ENCODE measurements at regions not wholly inside any gene's neighbourhood (a gene's known extent, or its start where the extent isn't known, plus 50 kb on each side); places are given as distances from the start of the nearest gene placed in this dataset.

GRCh38 chr2:199596549-199596948, 138.8 kb upstream of the SATB2 start:
- H3K4me3 ChIP-seq, result no peak overlapping the region
- no peaks in the 10 kb centered on the region for H3K27me3 ChIP-seq (ENCODE audit: insufficient read depth in 3 of 3, low read length in 2 of 3)
- peak; percentile 43 for TF ChIP-seq CTCF (IDR thresholded peaks at IDR 0.05)
- H3K9me3 ChIP-seq, result no peaks in the 10 kb centered on the region
- no peaks in the 10 kb centered on the region for H3K36me3 ChIP-seq (ENCODE audit: insufficient read depth in 1 of 2, low read depth in 1 of 2)
- ATAC-seq, result no peak
- 52 to 62% (median 55%) methylated on average over 1 of the region's 1 CpG for WGBS, 3 donors
- intact Hi-C loops (cut with DNase I), result no loop called here
- H3K27ac ChIP-seq, result no peak overlapping the region
- H3K4me1 ChIP-seq, result no peaks in the 10 kb centered on the region
- DNase-seq, result no peak

- no peak for TF ChIP-seq CTCF (IDR thresholded peaks at IDR 0.05)
- WGBS, 3 donors, result 72 to 90% (median 82%) methylated on average over 5 of the region's 5 CpGs
- H3K4me1 ChIP-seq, result no peaks in the 10 kb centered on the region
- H3K36me3 ChIP-seq (ENCODE audit: insufficient read depth in 1 of 2, low read depth in 1 of 2), result no peaks in the 10 kb centered on the region
- ATAC-seq (no peak), DNase-seq (no peak)
- intact Hi-C loops (cut with DNase I), result no loop called here
- no peaks in the 10 kb centered on the region for H3K27me3 ChIP-seq (ENCODE audit: insufficient read depth in 3 of 3, low read length in 2 of 3)
- no peak overlapping the region for H3K27ac ChIP-seq
- H3K4me3 ChIP-seq, result no peak overlapping the region
- H3K9me3 ChIP-seq, result no peaks in the 10 kb centered on the region
These were observed 136.7 kb upstream of the SATB2 start for GRCh38 chr2:199594443-199594842.

DNA sequence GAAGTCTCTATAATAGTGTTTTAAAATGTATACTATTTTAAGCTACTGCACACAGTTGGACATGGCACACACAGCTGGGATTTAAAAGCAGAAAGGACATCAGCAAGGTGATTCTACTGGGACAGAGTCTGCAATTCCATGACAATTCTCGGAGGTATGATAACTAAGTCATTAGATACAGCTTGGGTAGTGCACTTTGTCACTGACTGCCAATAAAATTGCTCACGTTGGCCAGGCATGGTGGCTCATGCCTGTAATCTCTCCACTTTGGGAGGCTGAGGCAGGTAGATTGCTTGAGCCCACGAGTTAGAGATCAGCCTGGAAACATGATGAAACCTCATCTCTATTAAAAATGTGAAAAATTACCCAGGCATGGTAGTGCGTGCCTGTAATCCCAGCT, 134.1 kb upstream of the SATB2 start:
- no peak for ATAC-seq
- TF ChIP-seq CTCF (IDR thresholded peaks at IDR 0.05), result no peak
- no peak overlapping the region for H3K4me3 ChIP-seq
- H3K27me3 ChIP-seq (ENCODE audit: insufficient read depth in 3 of 3, low read length in 2 of 3), result peaks cover 0 to 7% (median 0%) of the 10 kb centered on the region in 3 donors
- H3K27ac ChIP-seq, result no peak overlapping the region
- intact Hi-C loops (cut with DNase I), result no loop called here
- DNase-seq, result no peak
- WGBS, 3 donors, result 53 to 62% (median 55%) methylated on average over 4 of the region's 4 CpGs
- no peaks in the 10 kb centered on the region for H3K36me3 ChIP-seq (ENCODE audit: insufficient read depth in 1 of 2, low read depth in 1 of 2)
- H3K4me1 ChIP-seq, result no peaks in the 10 kb centered on the region
- H3K9me3 ChIP-seq, result no peaks in the 10 kb centered on the region

DNA sequence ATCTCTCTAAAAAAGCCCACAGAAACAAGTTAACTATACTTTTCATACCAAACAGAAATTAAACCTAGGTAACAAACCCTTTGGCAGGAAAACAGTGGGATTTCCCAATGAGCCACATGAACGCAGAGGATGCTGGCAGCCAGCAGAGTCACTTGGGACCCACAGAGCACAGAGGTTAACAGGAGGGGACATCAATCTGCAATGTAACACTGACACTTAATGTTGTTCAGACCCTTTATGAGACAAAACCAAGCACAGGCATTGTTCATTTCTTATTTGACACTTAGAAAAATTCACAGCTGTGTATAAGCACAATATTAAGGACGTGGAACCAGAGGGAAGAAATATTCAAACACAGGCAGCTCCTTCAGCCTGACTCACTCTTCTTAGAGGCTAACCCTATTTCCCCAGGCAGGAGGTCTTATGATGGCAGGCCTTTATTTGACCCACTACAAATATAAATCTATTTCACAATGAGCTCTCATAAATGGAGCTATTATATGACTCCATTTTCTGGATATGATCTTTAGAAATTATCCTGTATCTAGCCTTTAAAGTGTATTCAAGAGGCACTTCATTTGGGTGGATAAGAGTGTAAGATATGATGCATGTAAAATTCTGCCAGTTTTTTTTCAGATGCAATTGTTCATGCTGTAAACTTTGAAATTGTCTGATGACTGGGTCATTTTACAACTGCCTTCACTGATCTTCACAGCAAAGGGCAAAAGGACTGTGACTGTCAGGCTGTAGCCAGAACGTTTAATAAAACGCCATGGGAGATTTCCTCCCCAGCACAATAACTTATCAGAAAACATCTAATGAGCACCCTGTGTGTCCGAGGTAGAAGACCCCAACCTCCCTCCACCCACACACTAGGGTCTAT, 132.8 kb upstream of the SATB2 start:
- no peaks in the 10 kb centered on the region for H3K9me3 ChIP-seq
- intact Hi-C loops (cut with DNase I), result no loop called here
- DNase-seq, result no peak
- 33 to 48% (median 40%) methylated on average over 5 of the region's 5 CpGs for WGBS, 3 donors
- H3K4me1 ChIP-seq, result no peaks in the 10 kb centered on the region
- H3K27ac ChIP-seq, result no peak overlapping the region
- H3K4me3 ChIP-seq, result no peak overlapping the region
- peaks cover 0 to 7% (median 0%) of the 10 kb centered on the region in 3 donors for H3K27me3 ChIP-seq (ENCODE audit: insufficient read depth in 3 of 3, low read length in 2 of 3)
- no peak for TF ChIP-seq CTCF (IDR thresholded peaks at IDR 0.05)
- no peak for ATAC-seq
- H3K36me3 ChIP-seq (ENCODE audit: insufficient read depth in 1 of 2, low read depth in 1 of 2), result no peaks in the 10 kb centered on the region

All from psoas muscle (tissue), 7 donors.